Daoy (cell line): ENCODE measurements at regions not wholly inside any gene's neighbourhood (a gene's known extent, or its start where the extent isn't known, plus 50 kb on each side); places are given as distances from the start of the nearest gene placed in this dataset.

Experiments used
- DNase-seq: peaks from one replicate; pipeline ENCODE4 v3.0.0-alpha.2; 2015; ENCODE audit warnings: low read depth

DNA sequence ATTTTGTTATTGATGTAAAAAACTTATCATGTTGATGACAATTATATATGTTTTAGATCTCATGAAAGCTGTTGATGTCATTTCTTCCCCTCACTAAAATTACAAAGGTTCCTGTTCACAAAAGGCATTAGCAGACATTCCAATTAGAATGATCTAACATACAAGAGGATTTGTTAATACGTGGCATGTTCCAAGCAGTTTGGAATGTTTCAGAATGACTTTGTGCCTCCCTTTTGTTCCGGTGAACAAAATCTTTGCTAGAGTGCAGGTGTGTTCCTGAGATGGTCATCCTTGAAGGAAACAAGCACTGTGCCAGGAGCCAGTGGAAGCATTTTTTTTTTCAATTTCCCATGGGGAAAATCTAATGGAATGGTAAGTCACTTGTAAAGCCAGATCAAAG lies 108.0 kb upstream of the KCTD3 start:
- DNase-seq, result no peak

DNA sequence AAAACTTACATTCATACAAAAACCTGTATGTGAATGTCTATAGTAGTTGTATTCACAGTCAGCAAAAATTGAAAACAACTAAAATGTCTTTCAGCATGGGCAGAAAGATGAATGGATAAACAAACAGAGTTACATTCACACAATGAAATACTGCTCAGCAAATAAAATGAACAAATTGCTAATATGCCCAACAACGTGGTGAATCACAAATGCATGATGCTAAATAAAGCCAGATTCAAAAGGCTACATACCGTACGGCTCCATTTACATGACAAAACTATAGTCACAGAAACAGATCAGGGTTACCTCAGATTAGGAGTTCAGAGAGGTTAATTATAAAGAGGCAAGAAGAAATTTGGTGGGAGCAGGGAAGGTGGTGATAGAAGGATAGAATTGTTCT lies 100.7 kb upstream of the KCTD3 start:
- DNase-seq, result no peak

DNA sequence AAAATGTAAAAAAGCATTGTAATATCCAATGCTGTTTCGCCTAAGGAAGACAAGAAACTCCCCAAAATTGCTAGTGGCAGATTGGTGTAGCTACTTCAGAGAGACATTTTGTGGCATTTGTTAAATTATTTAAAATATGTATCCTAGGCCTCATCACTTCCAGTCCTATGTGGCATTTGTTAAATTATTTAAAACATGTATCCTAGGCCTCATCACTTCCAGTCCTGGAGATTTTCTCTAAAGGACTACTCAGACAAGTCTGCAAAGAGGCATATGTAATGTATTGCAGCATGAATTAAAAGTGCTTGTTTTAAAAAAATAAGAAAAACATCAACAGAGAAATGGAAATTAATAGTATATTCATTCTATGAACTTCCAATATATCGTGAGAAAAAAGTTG lies 95.6 kb upstream of the KCTD3 start:
- no peak for DNase-seq

DNA sequence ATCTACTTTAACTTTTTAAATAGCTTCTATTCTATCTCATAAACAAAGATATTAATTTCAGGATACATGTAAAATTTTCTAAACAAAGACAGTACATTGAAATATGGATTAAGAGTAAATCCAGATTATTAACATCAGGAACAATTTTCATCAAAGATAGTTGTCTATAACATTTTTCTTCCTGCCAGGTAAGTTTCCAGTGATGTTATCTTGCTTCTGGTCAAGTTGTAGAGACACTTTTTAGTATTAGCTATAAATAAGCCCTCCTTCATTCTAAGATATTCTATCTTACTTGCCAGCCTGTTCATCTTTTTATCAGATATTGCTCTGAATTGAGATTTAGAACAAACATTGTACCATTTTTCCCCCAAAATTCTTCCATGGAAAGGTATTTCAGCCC lies 94.4 kb upstream of the KCTD3 start:
- DNase-seq, result no peak

DNA sequence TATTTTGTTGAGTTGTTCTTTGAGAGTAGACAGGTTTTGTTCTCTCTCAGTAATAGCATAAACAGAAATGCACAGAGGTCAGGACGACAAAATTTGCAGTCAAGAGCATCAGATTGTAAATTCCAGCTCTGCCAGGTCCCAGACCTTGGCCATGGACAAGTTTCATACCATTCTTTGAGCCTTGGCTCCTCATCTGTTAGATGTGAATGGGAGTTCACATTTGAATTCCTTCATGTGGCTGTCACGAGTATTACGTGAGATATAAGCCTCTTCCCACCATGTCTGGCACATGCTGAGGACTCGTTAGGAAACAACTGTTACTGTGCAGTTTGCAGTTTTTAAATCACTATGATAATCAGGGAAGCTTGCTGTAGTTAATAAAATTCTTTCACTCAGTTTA lies 93.2 kb upstream of the KCTD3 start:
- no peak for DNase-seq

DNA sequence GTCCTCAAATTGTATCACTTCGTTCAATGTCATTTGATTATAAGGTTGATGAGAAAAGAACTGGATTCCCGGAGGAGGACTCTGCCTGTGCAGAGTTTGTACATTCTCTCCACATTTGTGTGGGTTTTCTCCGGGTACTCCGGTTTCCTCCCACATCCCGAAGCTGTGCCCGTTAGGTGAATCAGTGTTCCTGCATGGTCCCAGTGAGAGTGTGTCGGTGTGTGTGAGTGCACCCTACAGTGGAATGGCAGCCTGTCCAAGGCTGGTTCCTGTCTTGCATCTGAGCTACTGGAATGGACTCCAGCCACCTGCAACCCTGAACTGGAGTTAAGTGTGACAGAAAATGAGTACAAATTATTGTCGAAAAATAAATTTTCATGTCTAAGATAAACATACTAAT lies 92.2 kb upstream of the KCTD3 start:
- peak; percentile 7 for DNase-seq

DNA sequence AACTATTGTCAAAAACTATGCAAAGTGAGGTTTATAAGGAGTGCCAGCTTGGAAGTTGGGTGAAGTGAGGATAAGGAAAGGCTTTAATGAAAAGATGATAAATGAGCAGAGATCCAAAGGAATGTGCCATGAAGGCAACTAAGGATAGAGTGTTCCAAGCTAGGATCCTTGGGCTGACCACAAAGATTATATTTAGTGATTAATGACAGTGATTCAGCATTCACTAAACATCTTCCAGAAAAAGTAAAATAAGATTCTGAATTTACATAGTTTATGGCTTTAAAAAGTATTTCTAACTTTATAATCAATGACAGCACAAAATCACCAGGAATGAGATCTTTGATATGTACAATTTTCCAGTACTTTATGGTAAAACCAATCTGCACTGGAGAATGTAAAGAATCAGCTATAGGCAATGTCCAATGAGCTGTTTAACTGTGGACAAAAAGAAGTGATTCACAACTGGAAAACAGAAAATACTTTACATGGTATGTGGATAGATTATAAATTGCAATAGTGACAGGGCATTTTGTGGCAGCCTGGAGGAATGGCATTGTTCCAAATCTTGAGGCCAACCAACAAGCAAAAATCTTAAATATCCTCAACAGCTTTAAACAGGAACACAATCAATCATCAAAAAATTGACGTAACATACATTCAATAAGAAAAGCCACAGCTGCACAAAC lies 91.2 kb upstream of the KCTD3 start:
- DNase-seq, result peak; percentile 8

DNA sequence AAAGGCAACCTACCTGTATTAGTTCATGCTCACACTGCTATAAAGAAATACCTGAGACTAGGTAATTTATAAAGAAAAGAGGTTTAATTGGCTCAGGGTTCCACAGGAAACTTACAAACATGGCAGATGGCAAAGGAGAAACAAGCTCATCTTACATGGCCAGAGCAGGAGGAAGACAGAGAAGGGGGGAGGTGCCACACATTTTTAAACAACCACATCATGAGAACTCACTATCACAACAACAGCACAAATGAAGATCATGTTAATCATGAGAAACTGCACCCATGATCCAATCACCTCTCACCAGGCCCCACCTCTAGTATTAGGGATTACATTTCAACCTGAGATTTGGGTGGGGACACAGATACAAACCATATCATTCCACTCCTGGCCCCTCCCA lies 90.6 kb upstream of the KCTD3 start:
- DNase-seq, result no peak

DNA sequence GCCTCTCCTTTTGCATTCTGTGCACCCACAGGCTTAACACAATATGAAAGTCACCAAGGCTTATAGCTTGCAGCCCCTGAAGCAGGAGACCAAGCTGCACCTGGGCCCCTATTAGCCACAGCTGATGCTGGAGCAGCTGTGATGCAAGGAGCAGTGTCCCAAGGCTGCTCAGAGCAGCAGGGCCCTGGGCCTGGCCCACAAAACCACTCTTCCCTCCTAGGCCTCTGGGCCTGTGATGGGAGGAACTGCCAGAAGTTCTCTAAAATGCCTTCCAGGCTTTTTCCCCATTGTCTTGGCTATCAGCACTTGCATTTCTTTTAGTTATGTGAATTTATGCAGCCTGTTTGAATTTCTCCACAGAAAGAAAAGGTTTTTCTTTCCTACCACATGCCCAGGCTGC lies 89.5 kb upstream of the KCTD3 start:
- DNase-seq, result no peak

DNA sequence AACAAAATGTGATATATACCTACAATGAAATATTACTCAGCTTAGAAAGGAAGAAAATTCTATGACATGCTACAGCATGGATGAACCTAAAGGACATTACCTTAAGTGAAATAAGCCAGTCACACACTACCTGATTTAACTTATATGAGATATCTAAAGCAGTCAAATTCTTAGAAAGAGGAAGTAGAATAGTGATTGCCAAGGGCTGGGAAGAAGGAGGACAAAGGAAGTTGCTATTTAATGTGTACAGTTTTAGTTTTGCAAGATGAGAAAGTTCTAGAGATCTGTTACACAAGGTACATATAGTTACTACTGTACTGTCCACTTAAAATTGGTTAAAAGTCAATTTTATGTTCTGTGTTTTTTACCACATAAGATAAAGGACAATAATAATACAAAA lies 87.5 kb upstream of the KCTD3 start:
- no peak for DNase-seq

DNA sequence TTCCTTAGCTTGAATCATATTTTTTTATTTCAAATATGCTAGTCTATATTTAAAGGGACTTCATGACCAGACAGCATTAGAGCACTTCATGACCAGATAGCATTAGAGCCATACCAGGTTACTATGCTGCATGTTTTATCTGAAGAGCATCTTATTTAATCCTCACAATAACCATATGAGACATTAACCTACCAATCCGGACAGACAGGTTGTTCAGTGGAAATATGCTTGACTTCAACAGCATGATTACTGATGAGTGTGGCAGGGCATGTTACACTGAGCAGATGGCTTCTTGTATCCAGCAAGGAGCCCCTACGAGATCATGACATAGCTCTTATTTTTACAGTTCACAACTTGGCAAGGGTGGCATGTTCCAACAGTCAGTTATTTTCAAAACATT lies 85.0 kb upstream of the KCTD3 start:
- no peak for DNase-seq

DNA sequence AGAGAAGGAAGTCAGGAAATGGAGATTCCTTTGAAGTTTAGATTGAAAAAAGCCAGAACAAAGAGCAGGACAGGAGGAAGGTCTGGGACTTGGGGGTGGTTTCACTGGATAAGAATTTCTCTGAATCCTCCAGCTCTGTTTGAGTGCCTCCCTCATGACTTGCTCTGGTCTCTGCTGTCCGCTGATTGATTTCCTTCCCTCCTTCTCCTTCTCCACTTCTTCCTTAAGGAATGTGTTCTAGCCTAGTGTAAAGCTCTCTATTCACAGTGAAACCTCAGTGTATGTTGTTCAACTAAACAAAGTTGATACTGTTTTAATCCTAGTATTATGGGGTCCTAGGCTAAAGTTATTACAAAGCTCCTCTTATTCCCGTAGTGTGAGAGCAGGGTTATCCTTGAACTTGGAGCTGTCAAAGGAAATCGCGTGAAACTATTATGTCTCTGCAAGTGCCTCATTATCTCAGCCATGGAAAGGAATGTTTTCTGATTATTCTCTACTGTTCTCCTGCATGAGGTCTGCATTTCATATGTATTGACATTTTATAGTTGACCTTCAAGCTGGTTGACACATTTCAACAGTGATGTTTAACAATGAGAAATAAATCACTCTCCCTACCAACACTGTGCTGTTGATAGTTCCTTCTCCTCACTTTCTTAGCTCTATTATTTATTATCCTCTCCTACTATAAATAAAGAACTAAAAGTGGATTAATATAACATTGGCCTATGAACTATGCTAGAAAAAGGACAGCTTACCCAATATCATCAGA lies 82.7 kb upstream of the KCTD3 start:
- DNase-seq, result no peak

DNA sequence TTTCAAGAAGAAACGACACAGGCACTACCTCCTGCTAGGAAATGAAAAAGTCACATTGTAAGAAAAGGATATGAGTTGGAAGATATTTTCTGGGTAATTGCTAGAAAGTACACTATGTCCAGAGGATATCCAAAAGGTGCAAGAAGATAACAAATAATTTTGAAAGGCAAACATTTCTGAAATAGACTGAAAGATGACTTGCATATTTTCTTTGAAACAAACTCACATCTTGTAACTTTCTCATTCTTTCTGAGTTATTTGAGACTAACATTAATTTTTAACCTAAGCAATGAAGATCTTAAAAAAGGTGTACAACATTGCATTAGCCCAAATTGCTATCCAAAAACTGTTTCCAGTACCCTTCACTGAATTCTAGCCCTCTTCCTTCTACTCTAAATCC lies 79.6 kb upstream of the KCTD3 start:
- no peak for DNase-seq

DNA sequence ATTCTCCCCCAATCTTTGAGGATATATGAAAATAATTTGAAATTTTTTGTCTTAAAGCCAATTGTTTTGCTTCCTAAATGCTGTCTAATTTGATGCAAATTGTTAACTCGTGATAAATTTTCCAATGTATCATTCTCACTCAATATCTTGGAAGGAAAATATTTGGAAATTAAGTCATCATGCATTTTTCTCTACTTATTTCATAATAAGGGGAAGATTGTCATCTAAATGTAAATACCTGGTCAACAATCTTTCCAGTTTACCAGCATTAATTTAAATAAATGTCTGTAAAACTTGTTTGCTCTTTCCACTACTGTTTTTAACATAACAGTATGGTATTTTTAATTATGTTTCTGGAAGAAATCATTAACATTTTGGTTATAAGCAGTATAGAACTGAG lies 78.3 kb upstream of the KCTD3 start:
- DNase-seq, result no peak

DNA sequence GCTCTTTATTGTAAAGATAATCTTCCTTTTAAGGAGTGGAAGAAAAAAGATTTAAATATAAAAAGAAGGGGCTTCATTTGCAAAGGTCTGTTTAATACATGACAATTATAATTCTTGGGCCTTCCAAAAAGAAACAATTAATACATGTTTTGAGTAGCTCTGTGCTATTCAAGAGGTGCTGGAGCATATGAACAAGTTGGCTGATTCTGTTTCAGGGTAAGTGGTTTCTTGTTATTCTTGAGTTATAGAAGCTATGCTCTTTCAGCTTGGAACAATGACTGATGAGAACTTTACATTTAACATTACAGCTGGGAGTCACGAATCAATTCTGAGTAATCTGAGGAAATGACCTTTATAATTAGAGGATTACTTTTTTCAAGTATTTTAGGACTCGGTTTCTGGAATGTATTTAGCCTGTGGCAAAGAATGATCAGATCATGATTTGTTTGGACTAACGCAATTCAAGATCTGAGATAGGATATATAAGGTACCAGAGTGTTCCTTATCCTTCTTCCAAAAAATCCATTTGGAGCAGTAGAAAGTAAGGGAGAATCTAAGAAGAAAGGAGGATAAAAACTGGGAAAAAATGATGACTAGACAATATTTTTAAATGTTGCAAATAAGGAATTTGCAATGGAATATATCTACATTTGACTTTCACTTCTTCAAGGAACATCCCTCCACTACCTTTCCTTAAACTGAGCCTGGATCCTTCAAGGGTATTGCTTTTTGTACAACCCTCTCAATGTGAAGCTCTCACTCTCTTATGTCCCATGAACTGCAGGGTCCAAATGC lies 77.1 kb upstream of the KCTD3 start:
- no peak for DNase-seq

DNA sequence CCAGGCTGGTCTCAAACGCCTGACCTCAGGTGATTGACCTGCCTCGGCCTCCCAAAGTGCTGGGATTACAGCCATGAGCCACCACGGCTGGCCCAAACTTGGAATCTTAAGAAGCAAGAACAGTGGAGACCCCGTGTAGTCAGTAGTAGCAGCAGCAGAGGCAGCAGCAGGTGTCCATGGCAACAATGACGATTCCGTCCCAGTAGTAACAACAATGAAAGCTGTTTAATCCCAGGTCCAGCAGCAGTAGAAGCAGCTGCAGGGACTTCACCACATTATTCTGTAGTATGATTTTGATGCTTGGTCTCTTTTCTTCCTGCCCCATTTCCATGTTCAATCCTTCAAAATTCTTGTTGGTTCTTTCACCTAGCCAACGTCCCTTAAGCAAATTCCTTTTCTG lies 69.6 kb upstream of the KCTD3 start:
- no peak for DNase-seq

DNA sequence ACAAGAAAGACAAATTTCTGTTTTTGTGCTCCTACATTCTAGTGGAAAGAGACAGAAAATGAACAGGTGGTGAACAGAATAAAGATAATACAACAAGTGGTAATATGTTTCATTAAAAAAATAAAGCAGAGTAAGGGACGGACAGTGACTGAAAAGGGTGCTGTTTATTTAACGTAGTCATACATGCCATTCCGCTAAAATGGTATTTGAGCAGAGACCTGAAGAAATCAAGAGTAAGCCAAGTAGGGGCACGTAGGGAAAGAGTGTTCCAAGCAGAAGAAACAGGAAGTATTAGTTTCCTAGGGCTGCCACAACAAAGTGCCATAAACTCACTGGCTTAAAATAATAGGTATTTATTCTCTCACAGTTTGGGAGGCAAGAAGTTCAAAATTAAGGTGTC lies 65.6 kb upstream of the KCTD3 start:
- DNase-seq, result no peak

DNA sequence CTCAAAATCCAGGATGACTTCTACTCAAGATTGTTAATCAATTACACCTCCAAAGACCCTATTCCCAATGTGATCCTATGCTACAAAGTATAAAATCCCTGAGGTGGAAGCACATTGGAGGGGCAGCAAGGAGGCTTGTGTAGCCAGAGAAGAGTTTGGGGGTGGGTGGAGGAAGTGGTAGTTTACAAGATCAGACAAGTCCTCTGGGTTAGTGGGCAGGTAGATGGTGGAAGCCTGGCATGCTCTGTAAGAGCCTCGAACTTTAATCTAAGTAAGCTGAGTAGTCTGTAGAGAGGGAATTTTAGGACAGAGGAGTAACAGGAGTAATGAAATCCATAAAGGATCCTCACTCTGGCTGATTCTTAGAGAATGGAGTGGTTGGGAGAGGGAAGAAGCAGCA lies 65.0 kb upstream of the KCTD3 start:
- DNase-seq, result no peak

DNA sequence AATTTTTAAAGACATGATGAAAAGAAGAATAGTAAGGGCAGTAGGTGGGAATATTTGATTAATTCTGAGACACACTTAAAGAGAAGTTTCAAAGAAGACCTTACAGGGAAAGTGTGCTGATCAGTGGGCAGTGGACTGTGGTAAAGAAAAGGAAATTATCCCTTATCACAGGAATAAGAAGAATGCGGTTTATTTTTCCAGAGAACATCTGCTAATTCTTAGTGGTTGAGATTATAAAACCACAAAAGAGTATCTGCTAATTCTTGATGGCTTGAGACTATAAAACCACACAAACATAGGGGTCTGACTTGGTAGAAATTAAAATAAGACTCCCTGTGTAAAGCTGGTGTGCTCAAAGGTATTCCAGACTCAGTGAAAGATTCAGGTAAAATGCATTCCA lies 60.0 kb upstream of the KCTD3 start:
- no peak for DNase-seq

DNA sequence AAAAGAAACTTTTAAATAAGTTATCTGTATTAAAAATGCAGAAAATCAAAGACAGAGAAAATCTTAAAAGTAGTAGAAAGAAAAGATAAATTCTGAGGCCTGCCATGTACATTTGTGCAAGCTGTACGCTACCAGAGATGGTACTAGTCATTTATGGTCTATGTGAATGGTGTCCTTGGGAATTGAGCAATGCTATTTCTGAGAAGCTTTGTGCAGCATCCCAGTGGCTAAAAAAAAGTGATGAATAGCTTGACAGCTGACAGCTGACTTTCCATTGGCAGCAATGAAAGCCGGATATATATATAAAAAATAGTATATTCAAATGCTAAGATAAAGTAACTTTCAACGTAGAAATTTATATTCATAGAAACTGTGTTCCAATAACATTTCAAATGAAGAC lies 58.8 kb upstream of the KCTD3 start:
- no peak for DNase-seq
